Mammary epithelial cell (primary cell): ENCODE measurements at regions not wholly inside any gene's neighbourhood (a gene's known extent, or its start where the extent isn't known, plus 50 kb on each side); places are given as distances from the start of the nearest gene placed in this dataset.

Experiments used
- CTCF ChIP-seq, 2 donors: IDR thresholded peaks in 1 of 2; conservative IDR thresholded peaks in 1 of 2; 2 replicates each; pipeline ENCODE4 v1.5.1; 2011 to 2012; ENCODE audit warnings: inconsistent platforms in 2 of 2, low read length in 2 of 2, mild to moderate bottlenecking in 2 of 2, control low read depth in 1 of 2, low read depth in 1 of 2; ENCODE audit not compliant: insufficient read depth in 1 of 2; ENCODE audit errors: extremely low read depth in 1 of 2
- EZH2 ChIP-seq: IDR thresholded peaks from 2 replicates; pipeline ENCODE4 v1.6.1; 2012; ENCODE audit warnings: low read length, inconsistent platforms, borderline replicate concordance

- no peak for TF ChIP-seq CTCF (conservative IDR thresholded peaks at IDR 0.05 in 1 of 2, IDR thresholded peaks at IDR 0.05 in 1 of 2; ENCODE audit: extremely low read depth in 1 of 2, insufficient read depth in 1 of 2, low read depth in 1 of 2, low read length in 2 of 2)
- no peak for TF ChIP-seq EZH2
Observed at GRCh38 chr1:25019337-25020172, 89.5 kb upstream of the RUNX3 start.
